SK-N-SH (cell line): ENCODE measurements at regions not wholly inside any gene's neighbourhood (a gene's known extent, or its start where the extent isn't known, plus 50 kb on each side); places are given as distances from the start of the nearest gene placed in this dataset.
A peak's percentile ranks its signal among the peaks of the same experiment; 100 is the strongest.
"Not testable (repeated sequence)": the region's sequence is repeated elsewhere in the genome, so short reads cannot be mapped to it uniquely, and the experiment has no call there.

Experiments
- CTCF ChIA-PET: fragments of 300-600, 350-600 bp; formaldehyde crosslinking; extraction: SDS; loops from one replicate; lab custom pipeline; 2021; lab: Yijun Ruan, JAX
- POLR2A ChIA-PET: fragments of 350-600 bp; sonication (Branson Sonifier 250); formaldehyde crosslinking; extraction: SDS; loops from one replicate; lab custom pipeline; 2020; ENCODE audit warnings: antibody characterized with exemption, inconsistent platforms; lab: Yijun Ruan, JAX
- DNase-seq: peaks from one replicate; pipeline ENCODE4 v3.0.0; 2012
- H2AFZ ChIP-seq: fragments of 200-600 bp; sonication (generic); 2 replicates; pipeline ENCODE4 v1.8.1; 2016; ENCODE audit warnings: antibody characterized with exemption, mild to moderate bottlenecking, low read depth
- H3F3A ChIP-seq: fragments of 200-600 bp; sonication (generic); replicated peaks from 2 replicates; pipeline ENCODE3; 2016; ENCODE audit warnings: antibody characterized with exemption, mild to moderate bottlenecking; ENCODE audit not compliant: insufficient read depth
- H3K27ac ChIP-seq, 2 experiments: fragments of 200-500 bp in 1 of 2; fragments of 200-600 bp in 1 of 2; sonication (Bioruptor generic) in 1 of 2; sonication (generic), shearing (Covaris generic) in 1 of 2; 2 replicates each; pipeline versions ENCODE4 v1.5.1 to v1.6.1; 2014 to 2016; ENCODE audit warnings: low read depth in 2 of 2, inconsistent platforms in 1 of 2, low read length in 1 of 2, mild to moderate bottlenecking in 1 of 2, mixed read lengths in 1 of 2
- H3K27me3 ChIP-seq: fragments of 200-600 bp; sonication (generic), shearing (Covaris generic); 2 replicates; pipeline ENCODE4 v1.6.1; 2016; ENCODE audit warnings: mixed run types; ENCODE audit not compliant: insufficient read depth
- H3K36me3 ChIP-seq, 2 experiments: fragments of 200-500 bp in 1 of 2; fragments of 200-600 bp in 1 of 2; sonication (Bioruptor generic) in 1 of 2; sonication (generic) in 1 of 2; replicated peaks in 1 of 2; 2 replicates each; pipeline versions ENCODE3 to v1.5.1; 2014 to 2016; ENCODE audit warnings: low read length in 1 of 2, mild to moderate bottlenecking in 1 of 2; ENCODE audit not compliant: insufficient read depth in 2 of 2, control insufficient read depth in 1 of 2
- H3K4me1 ChIP-seq, 2 experiments: fragments of 200-500 bp in 1 of 2; fragments of 200-600 bp in 1 of 2; sonication (Bioruptor generic) in 1 of 2; sonication (generic), shearing (Covaris generic) in 1 of 2; 2 replicates each; pipeline versions ENCODE4 v1.5.1 to v1.6.1; 2014 to 2016; ENCODE audit warnings: low read depth in 1 of 2, low read length in 1 of 2, mixed run types in 1 of 2; ENCODE audit not compliant: insufficient read depth in 2 of 2, control insufficient read depth in 1 of 2
- H3K4me2 ChIP-seq: fragments of 200-600 bp; sonication (generic), shearing (Covaris generic); 2 replicates; pipeline ENCODE4 v1.6.1; 2017; ENCODE audit warnings: mixed run types
- H3K4me3 ChIP-seq, 2 experiments: fragments of 200-500 bp in 1 of 2; fragments of 200-600 bp in 1 of 2; sonication (Bioruptor generic) in 1 of 2; sonication (generic), shearing (Covaris generic) in 1 of 2; 2 replicates each; pipeline versions ENCODE4 v1.5.1 to v1.8.1; 2014 to 2016; ENCODE audit warnings: low read depth in 2 of 2, inconsistent platforms in 1 of 2, low read length in 1 of 2, mild to moderate bottlenecking in 1 of 2, mixed read lengths in 1 of 2, moderate library complexity in 1 of 2
- H3K79me2 ChIP-seq: fragments of 200-600 bp; sonication (generic); 2 replicates; pipeline ENCODE4 v1.8.1; 2017; ENCODE audit warnings: mild to moderate bottlenecking; ENCODE audit not compliant: insufficient read depth
- H3K9ac ChIP-seq: fragments of 200-600 bp; sonication (generic); 2 replicates; pipeline ENCODE4 v1.6.1; 2017; ENCODE audit warnings: mixed run types
- H3K9me2 ChIP-seq: fragments of 200-600 bp; sonication (generic); 2 replicates; pipeline ENCODE4 v1.6.1; 2017; ENCODE audit warnings: mixed run types
- H3K9me3 ChIP-seq: fragments of 200-600 bp; sonication (generic); 2 replicates; pipeline ENCODE4 v1.6.1; 2017; ENCODE audit warnings: mixed run types, mild to moderate bottlenecking, moderate library complexity
- H4K20me1 ChIP-seq: fragments of 200-600 bp; sonication (generic); 2 replicates; pipeline ENCODE4 v1.6.1; 2017; ENCODE audit warnings: mild to moderate bottlenecking, mixed run types; ENCODE audit not compliant: insufficient read depth
- WGBS: methylation state at CpG from one replicate; pipeline ENCODE4 v1.1.6; 2017; ENCODE audit warnings: low lambda C conversion rate; 5-methylcytosine and 5-hydroxymethylcytosine counted together
- TF ChIP-seq, protein P1 (sequence below): fragments of 200-600 bp; sonication (generic); IDR thresholded peaks from 2 replicates; pipeline ENCODE4 v1.6.1; 2017; ENCODE audit warnings: antibody characterized with exemption, mild to moderate bottlenecking, moderate library complexity

DNA sequence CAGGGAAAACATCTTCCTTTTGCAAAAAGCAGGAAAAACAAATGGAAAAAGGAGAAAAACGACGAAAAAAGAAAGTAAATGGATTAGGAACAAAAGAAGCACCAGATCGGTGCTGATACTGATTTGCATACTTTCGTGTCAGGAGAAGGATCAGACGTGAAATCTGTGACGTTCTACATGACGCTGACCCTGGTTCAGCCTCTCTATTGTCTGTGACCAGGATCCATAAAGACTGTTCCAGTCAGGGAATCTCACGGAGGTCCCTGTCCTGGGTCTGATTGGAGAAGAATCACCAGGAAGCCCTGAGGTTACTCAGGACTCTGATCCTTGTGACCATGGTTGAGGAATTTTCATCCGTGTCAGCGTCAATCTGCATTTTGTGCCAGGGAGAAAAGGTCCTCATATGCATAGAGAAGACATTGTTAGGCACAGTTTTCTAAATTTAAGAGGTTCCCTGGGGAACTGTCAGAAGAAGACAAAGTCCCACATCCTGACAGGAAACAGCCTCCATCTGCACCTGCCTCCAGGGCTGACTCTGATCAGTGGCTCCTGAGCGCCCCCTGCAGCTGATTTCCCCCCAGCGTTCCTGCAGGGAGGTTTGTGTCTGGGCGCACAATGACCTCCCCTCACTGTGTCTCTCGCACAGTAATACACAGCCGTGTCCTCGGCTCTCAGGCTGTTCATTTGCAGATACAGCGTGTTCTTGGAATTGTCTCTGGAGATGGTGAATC lies 832.9 kb downstream of the TMEM121 start:
- TF ChIP-seq, protein P1, sequence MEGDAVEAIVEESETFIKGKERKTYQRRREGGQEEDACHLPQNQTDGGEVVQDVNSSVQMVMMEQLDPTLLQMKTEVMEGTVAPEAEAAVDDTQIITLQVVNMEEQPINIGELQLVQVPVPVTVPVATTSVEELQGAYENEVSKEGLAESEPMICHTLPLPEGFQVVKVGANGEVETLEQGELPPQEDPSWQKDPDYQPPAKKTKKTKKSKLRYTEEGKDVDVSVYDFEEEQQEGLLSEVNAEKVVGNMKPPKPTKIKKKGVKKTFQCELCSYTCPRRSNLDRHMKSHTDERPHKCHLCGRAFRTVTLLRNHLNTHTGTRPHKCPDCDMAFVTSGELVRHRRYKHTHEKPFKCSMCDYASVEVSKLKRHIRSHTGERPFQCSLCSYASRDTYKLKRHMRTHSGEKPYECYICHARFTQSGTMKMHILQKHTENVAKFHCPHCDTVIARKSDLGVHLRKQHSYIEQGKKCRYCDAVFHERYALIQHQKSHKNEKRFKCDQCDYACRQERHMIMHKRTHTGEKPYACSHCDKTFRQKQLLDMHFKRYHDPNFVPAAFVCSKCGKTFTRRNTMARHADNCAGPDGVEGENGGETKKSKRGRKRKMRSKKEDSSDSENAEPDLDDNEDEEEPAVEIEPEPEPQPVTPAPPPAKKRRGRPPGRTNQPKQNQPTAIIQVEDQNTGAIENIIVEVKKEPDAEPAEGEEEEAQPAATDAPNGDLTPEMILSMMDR: peak; percentile 48
- TF ChIP-seq, all 33 proteins: peak for 1; not testable (repeated sequence) for 32
- POLR2A ChIA-PET, H3K4me1 ChIP-seq, DNase-seq, H3K9me2 ChIP-seq, H3K4me2 ChIP-seq, H3F3A ChIP-seq, H3K4me3 ChIP-seq, H3K36me3 ChIP-seq, H3K79me2 ChIP-seq, H2AFZ ChIP-seq, H3K27me3 ChIP-seq, H3K9ac ChIP-seq, H4K20me1 ChIP-seq, H3K27ac ChIP-seq, H3K9me3 ChIP-seq, CTCF ChIA-PET: not testable (repeated sequence)
- WGBS: 6% methylated on average over 11 of the region's 17 CpGs

DNA sequence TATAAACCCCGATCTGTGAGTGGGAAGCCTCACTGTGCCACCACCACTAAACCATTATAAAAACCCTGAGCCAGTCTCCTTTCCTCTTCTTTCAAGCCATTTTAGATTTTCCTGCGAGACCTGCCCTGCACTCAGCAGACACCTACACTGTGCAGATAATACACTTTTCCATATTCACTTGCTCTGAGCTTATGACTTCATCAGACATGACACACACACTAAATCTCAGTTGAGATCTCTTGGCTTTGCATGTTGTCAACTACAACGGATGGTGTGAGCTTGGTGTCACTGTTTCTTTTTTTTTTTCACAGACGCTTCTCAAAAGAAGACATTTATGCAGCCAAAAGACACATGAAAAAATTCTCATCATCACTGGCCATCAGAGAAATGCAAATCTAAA lies 839.0 kb downstream of the TMEM121 start:
- H3K36me3 ChIP-seq, H3K27me3 ChIP-seq, H3K9me2 ChIP-seq, H3K9ac ChIP-seq, H3K4me3 ChIP-seq, H3K79me2 ChIP-seq, H3K27ac ChIP-seq, H3K4me1 ChIP-seq, H2AFZ ChIP-seq, CTCF ChIA-PET, DNase-seq, H4K20me1 ChIP-seq, H3K9me3 ChIP-seq, H3F3A ChIP-seq, POLR2A ChIA-PET, H3K4me2 ChIP-seq: not testable (repeated sequence)
- WGBS: 15% methylated on average over 2 of the region's 4 CpGs

DNA sequence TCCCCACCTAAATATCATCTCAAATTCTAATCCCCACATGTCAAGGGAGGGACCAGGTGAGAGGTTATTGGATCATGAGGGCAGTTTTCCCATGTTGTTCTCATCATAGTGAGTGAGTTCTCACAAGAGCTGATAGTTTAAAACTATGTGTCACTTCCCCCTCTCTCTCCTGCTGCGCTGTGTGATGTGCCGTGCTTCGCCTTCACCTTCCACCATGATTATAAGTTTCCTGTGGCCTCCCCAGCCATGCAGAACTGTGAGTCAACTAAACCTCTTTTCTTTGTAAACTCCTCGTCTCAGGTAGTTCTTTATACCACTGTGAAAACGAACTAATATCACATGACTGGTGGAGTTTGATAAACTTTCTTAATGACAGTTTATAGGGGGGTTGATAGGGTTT lies 839.5 kb downstream of the TMEM121 start:
- 58% methylated on average over 5 of the region's 5 CpGs for WGBS
- DNase-seq, H3K27ac ChIP-seq: not testable (repeated sequence)

DNA sequence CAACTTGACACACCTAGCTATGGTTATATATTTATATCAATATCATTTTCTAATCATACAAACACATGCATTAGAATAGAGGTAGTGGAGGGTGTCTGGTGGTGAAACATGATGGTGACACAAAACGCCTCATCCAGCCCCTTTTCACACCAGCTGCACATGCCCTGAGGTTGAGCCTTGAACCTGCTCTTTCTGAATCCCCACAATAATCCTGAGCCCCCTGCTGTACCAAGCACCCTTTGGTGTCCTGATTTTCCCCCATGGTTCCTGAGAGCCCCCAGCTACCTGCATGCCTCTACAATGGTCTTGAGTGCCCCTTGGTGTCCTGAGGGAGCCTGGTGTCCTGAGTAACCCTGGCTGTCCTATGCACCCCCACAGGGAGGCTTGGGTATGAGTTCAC lies 840.6 kb downstream of the TMEM121 start:
- H3K9me3 ChIP-seq, H3K9ac ChIP-seq, H3F3A ChIP-seq, H3K79me2 ChIP-seq, DNase-seq, POLR2A ChIA-PET, CTCF ChIA-PET, H3K4me2 ChIP-seq, H3K4me1 ChIP-seq, H2AFZ ChIP-seq, H3K36me3 ChIP-seq, H3K4me3 ChIP-seq, H3K27me3 ChIP-seq, H3K27ac ChIP-seq, H3K9me2 ChIP-seq, H4K20me1 ChIP-seq: not testable (repeated sequence)
- 17% methylated on average over 1 of the region's 1 CpG for WGBS

More for the DNA sequence above, 839.5 kb downstream of the TMEM121 start:
- H3K4me1 ChIP-seq, H3K9ac ChIP-seq, CTCF ChIA-PET, H3K4me3 ChIP-seq, H3K4me2 ChIP-seq, H2AFZ ChIP-seq, H3K79me2 ChIP-seq, H3K36me3 ChIP-seq, H3F3A ChIP-seq, H3K9me3 ChIP-seq, H3K9me2 ChIP-seq, POLR2A ChIA-PET, H3K27me3 ChIP-seq, H4K20me1 ChIP-seq: not testable (repeated sequence)

DNA sequence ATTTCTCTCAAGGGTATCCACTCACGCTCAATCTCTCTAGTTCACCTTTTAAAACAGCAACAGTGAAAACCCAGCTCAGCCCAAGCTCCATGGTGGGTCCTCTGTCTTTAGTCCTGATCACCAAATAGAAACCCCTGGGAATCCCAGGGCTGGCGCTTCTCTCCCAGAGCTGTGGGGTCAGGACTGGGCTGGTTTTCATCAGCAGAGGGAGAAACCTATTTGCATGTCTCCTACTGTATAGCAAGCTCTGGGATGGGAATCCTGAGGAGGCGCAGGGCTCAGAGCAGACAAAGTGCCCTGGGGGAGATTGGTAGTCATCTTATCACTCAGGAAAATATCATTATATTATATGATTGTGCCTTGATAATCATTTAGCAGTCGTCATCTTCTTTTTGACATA lies 843.1 kb downstream of the TMEM121 start:
- POLR2A ChIA-PET: not testable (repeated sequence)

More for the DNA sequence above, 843.1 kb downstream of the TMEM121 start:
- 31% methylated on average over 3 of the region's 4 CpGs for WGBS
- not testable (repeated sequence) for H3K4me3 ChIP-seq, H3K9ac ChIP-seq, H3K4me2 ChIP-seq, DNase-seq, H3K36me3 ChIP-seq, H3K27me3 ChIP-seq, H2AFZ ChIP-seq, H3K27ac ChIP-seq, H3K9me2 ChIP-seq, H4K20me1 ChIP-seq, H3K9me3 ChIP-seq, H3K4me1 ChIP-seq, H3F3A ChIP-seq, H3K79me2 ChIP-seq
- CTCF ChIA-PET: interaction anchor here (1.6 kb wide), 1 partner anchor 112 kb away, joined by 4 read pairs; no protein-coding TSS in a partner anchor
